ENCODE measurements at regions not wholly inside any gene's neighbourhood (a gene's known extent, or its start where the extent isn't known, plus 50 kb on each side); places are given as distances from the start of the nearest gene placed in this dataset.

DNA sequence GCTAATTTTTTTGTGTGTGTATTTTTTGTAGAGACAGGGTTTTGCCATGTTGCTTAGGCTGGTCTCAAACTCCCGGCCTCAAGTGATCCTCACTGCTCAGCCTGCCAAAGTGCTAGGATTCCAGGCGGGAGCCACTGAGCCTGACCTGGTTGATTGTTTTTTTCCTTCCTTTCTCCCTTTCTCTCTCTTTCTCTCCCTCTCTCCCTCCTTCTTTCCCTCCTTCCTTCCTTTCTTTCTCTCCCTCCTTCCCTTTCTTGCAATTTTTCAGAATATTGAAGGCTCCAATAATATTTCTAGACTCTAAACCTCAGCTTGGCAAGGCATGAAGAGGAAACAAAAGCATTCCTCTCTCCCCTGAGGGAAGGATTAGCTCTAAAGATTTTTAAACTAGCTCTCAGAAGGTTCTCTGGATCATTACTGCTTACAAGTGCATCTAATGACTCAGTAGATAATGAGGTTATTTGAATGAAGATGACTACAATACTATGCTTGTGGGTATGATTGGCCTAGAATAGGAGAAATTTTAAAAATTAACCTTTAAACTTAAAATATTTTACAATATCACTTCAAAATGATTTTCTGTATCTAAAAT is 68.5 kb upstream of the GADD45A start:
- no peak for DNase-seq (ENCODE audit: low read depth in 1 of 2, low spot score in 2 of 2)

More for the DNA sequence above, 68.5 kb upstream of the GADD45A start:
- Histone ChIP-seq H3K27me3 (replicated peaks in 1 of 4; ENCODE audit: control insufficient read depth in 3 of 4, extremely low read depth in 1 of 4, insufficient read depth in 3 of 4, low read length in 3 of 4) (no peaks in the 10 kb centered on the region), H3K9ac (replicated peaks in 1 of 4; ENCODE audit: extremely low read depth in 1 of 4, low read depth in 3 of 4, low read length in 3 of 4) (no peak overlapping the region), H4K5ac (ENCODE audit: insufficient read length, low read depth, low read length) (no peak overlapping the region), H3K79me1 (ENCODE audit: low read depth, low read length) (no peaks in the 10 kb centered on the region), H3K23ac (ENCODE audit: insufficient read length) (no peak overlapping the region), H4K91ac (replicated peaks; ENCODE audit: insufficient read length, low read length) (no peak overlapping the region), H2BK5ac (ENCODE audit: low read depth, low read length) (no peak overlapping the region), H3K4me3 (ENCODE audit: extremely low read depth in 1 of 4, insufficient read depth in 2 of 4, low read depth in 3 of 4, low read length in 4 of 4) (no peak overlapping the region), H3K4me1 (replicated peaks in 1 of 4; ENCODE audit: control insufficient read depth in 3 of 4, insufficient read depth in 4 of 4, low read length in 3 of 4) (no peaks in the 10 kb centered on the region), H2AFZ (ENCODE audit: low read length) (no peak overlapping the region; the same call in 1 of the 2 replicates), H3K4me2 (ENCODE audit: insufficient read depth in 1 of 2, low read depth in 2 of 2, low read length in 2 of 2) (no peak overlapping the region), H3K9me3 (ENCODE audit: insufficient read depth in 2 of 2, low read depth in 1 of 2, low read length in 1 of 2) (no peaks in the 10 kb centered on the region), H3K36me3 (ENCODE audit: control insufficient read depth in 2 of 4, insufficient read depth in 4 of 4, low read length in 3 of 4) (no peaks in the 10 kb centered on the region), H3K18ac (ENCODE audit: extremely low read depth, low read length) (no peak overlapping the region), H2BK20ac (ENCODE audit: low read length) (no peak overlapping the region), H2BK15ac (ENCODE audit: low read length) (no peak overlapping the region), H3K79me2 (ENCODE audit: control insufficient read depth in 1 of 2, insufficient read depth in 2 of 2, low read length in 2 of 2) (no peaks in the 10 kb centered on the region), H3K27ac (ENCODE audit: low read depth, low read length) (no peak overlapping the region), H2BK12ac (ENCODE audit: low read depth, low read length) (no peak overlapping the region), H4K20me1 (replicated peaks in 1 of 2; ENCODE audit: control insufficient read depth in 1 of 2, insufficient read depth in 2 of 2, low read length in 2 of 2) (no peaks in the 10 kb centered on the region), H3K23me2 (ENCODE audit: low read depth, low read length) (no peaks in the 10 kb centered on the region), H2BK120ac (replicated peaks; ENCODE audit: low read depth, low read length) (no peak overlapping the region), H3K56ac (replicated peaks; ENCODE audit: insufficient read length, low read depth, low read length) (no peak overlapping the region), H4K8ac (ENCODE audit: extremely low read depth, insufficient read depth, low read length) (no peak overlapping the region), H3K14ac (ENCODE audit: insufficient read length) (no peak overlapping the region), H2AK5ac (ENCODE audit: low read depth, low read length) (no peak overlapping the region), H3K4ac (replicated peaks; ENCODE audit: insufficient read length, low read depth, low read length) (no peak overlapping the region)
- no peak for FAIRE-seq
- CTCF ChIA-PET (ENCODE audit: partially characterized antibody), result interaction anchor here (0.6 to 2.4 kb wide), 3 partner anchors 46 to 153 kb away, joined by 3 to 6 read pairs (median 4); no protein-coding TSS in a partner anchor
- POLR2A ChIA-PET (ENCODE audit: partially characterized antibody), result no interaction called here
- 85% methylated on average over 2 of the region's 2 CpGs; no CpG with 5 or more reads in 1 of the 2 experiments for WGBS, 2 experiments (ENCODE audit: extremely low coverage in 1 of 2, insufficient coverage in 1 of 2, insufficient read length in 1 of 2, insufficient replicate concordance in 2 of 2, low coverage in 1 of 2, low lambda C conversion rate in 2 of 2, missing lambda C conversion rate in 1 of 2)
- TF ChIP-seq KDM4A (IDR thresholded peaks at IDR 0.05; ENCODE audit: low read depth, low read length, severe bottlenecking) (no peak), BACH1 (IDR thresholded peaks at IDR 0.05; ENCODE audit: low read length) (no peak), FOSL1 (IDR thresholded peaks at IDR 0.05; ENCODE audit: insufficient read depth, low read depth, low read length) (no peak), SUZ12 (IDR thresholded peaks at IDR 0.05; ENCODE audit: low read length) (no peak), HDAC6 (IDR thresholded peaks at IDR 0.05; ENCODE audit: low read depth, low read length) (no peak), RNF2 (IDR thresholded peaks at IDR 0.05; ENCODE audit: borderline replicate concordance, low read depth, low read length, missing control alignments, poor library complexity, severe bottlenecking) (no peak), BCL11A (IDR thresholded peaks at IDR 0.05; ENCODE audit: low read depth in 2 of 2, low read length in 2 of 2) (no peak), HDAC2 (IDR thresholded peaks at IDR 0.05; ENCODE audit: borderline replicate concordance in 1 of 2, low read depth in 2 of 2, low read length in 2 of 2) (no peak), CHD1 (IDR thresholded peaks at IDR 0.05; ENCODE audit: low read depth, low read length) (no peak), CBX8 (IDR thresholded peaks at IDR 0.05; ENCODE audit: borderline replicate concordance, low read depth, low read length) (no peak), GTF2F1 (IDR thresholded peaks at IDR 0.05; ENCODE audit: borderline replicate concordance, low read depth, low read length) (no peak), NANOG (IDR thresholded peaks at IDR 0.05; ENCODE audit: insufficient read depth, low read depth, low read length, poor library complexity, severe bottlenecking) (no peak)

Data from H1 (cell line).